H9 (cell line): ENCODE measurements at regions not wholly inside any gene's neighbourhood (a gene's known extent, or its start where the extent isn't known, plus 50 kb on each side); places are given as distances from the start of the nearest gene placed in this dataset.

Experiments used
- DNase-seq: peaks from one replicate; pipeline ENCODE4 v3.0.0-alpha.2; 2017
- H2AFZ ChIP-seq: one replicate; pipeline ENCODE4 v1.6.1; 2013; ENCODE audit warnings: mild to moderate bottlenecking, low read length, control low read depth, moderate library complexity
- H2AK5ac ChIP-seq: 2 replicates; pipeline ENCODE4 v1.6.1; 2013; ENCODE audit warnings: low read length, control low read depth, mixed read lengths; ENCODE audit not compliant: insufficient read length
- H2BK120ac ChIP-seq: one replicate; pipeline ENCODE4 v1.6.1; 2013; ENCODE audit warnings: low read depth, mild to moderate bottlenecking, low read length, control low read depth, inconsistent platforms; ENCODE audit not compliant: poor library complexity, severe bottlenecking
- H2BK12ac ChIP-seq: 2 replicates; pipeline ENCODE4 v1.6.1; 2013; ENCODE audit warnings: low read length, control low read depth, mixed read lengths, low read depth; ENCODE audit not compliant: insufficient read length
- H2BK15ac ChIP-seq: 2 replicates; pipeline ENCODE4 v1.6.1; 2013; ENCODE audit warnings: low read depth, low read length, control low read depth
- H2BK20ac ChIP-seq: one replicate; pipeline ENCODE4 v1.6.1; 2013; ENCODE audit warnings: low read depth, mild to moderate bottlenecking, low read length, control low read depth, inconsistent platforms; ENCODE audit not compliant: poor library complexity, severe bottlenecking
- H2BK5ac ChIP-seq: 2 replicates; pipeline ENCODE4 v1.6.1; 2013; ENCODE audit warnings: low read length, control low read depth, mixed read lengths; ENCODE audit not compliant: insufficient read length
- H3K14ac ChIP-seq: 2 replicates; pipeline ENCODE4 v1.6.1; 2013; ENCODE audit warnings: low read length, control low read depth; ENCODE audit not compliant: insufficient read depth
- H3K18ac ChIP-seq: 2 replicates; pipeline ENCODE4 v1.6.1; 2013; ENCODE audit warnings: low read depth, mild to moderate bottlenecking, mixed read lengths, low read length, control low read depth; ENCODE audit not compliant: insufficient read length
- H3K23ac ChIP-seq: 2 replicates; pipeline ENCODE4 v1.6.1; 2013; ENCODE audit warnings: low read length, control low read depth, mixed read lengths, low read depth; ENCODE audit not compliant: insufficient read length
- H3K23me2 ChIP-seq: 2 replicates; pipeline ENCODE4 v1.6.1; 2013; ENCODE audit warnings: low read depth, mild to moderate bottlenecking, mixed read lengths, low read length, control low read depth; ENCODE audit not compliant: insufficient read length, poor library complexity, severe bottlenecking
- H3K27ac ChIP-seq: 2 replicates; pipeline ENCODE4 v1.5.1; 2013; ENCODE audit warnings: low read length, control low read depth, mixed read lengths, low read depth; ENCODE audit not compliant: insufficient read length
- H3K27me3 ChIP-seq: 2 replicates; pipeline ENCODE4 v1.6.1; 2013; ENCODE audit warnings: low read length, control low read depth, inconsistent platforms; ENCODE audit not compliant: insufficient read depth
- H3K4ac ChIP-seq: 2 replicates; pipeline ENCODE4 v1.6.1; 2013; ENCODE audit warnings: low read depth, mild to moderate bottlenecking, control low read depth, inconsistent platforms, low read length, moderate library complexity
- H3K4me1 ChIP-seq: 2 replicates; pipeline ENCODE4 v1.6.1; 2013; ENCODE audit warnings: low read length, control low read depth, inconsistent platforms; ENCODE audit not compliant: insufficient read depth
- H3K4me2 ChIP-seq: 2 replicates; pipeline ENCODE4 v1.6.1; 2013; ENCODE audit warnings: low read length, control low read depth, mixed read lengths; ENCODE audit not compliant: insufficient read length, insufficient read depth
- H3K56ac ChIP-seq: 2 replicates; pipeline ENCODE4 v1.6.1; 2013; ENCODE audit warnings: low read depth, mild to moderate bottlenecking, mixed read lengths, low read length, control low read depth; ENCODE audit not compliant: insufficient read length
- H3K79me1 ChIP-seq: 2 replicates; pipeline ENCODE4 v1.6.1; 2013; ENCODE audit warnings: low read depth, mild to moderate bottlenecking, moderate library complexity, low read length, control low read depth, inconsistent platforms; ENCODE audit not compliant: insufficient read depth, poor library complexity, severe bottlenecking
- H3K79me2 ChIP-seq: 2 replicates; pipeline ENCODE4 v1.6.1; 2013; ENCODE audit warnings: low read length, control low read depth, inconsistent platforms; ENCODE audit not compliant: insufficient read depth
- H3K9ac ChIP-seq: 2 replicates; pipeline ENCODE4 v1.6.1; 2013; ENCODE audit warnings: low read length, control low read depth, mixed read lengths; ENCODE audit not compliant: insufficient read length; ENCODE audit errors: extremely low read depth
- H3K9me3 ChIP-seq: one replicate; pipeline ENCODE4 v1.6.1; 2013; ENCODE audit warnings: low read depth, low read length, inconsistent platforms; ENCODE audit not compliant: control insufficient read depth
- H3T11ph ChIP-seq: one replicate; pipeline ENCODE4 v1.6.1; 2013; ENCODE audit warnings: mild to moderate bottlenecking, low read length, control low read depth, inconsistent platforms
- H4K20me1 ChIP-seq: one replicate; pipeline ENCODE4 v1.6.1; 2013; ENCODE audit not compliant: control insufficient read depth, insufficient read length, insufficient read depth
- H4K5ac ChIP-seq: 2 replicates; pipeline ENCODE4 v1.6.1; 2013; ENCODE audit warnings: low read depth, mild to moderate bottlenecking, mixed read lengths, low read length, control low read depth; ENCODE audit not compliant: insufficient read length
- H4K8ac ChIP-seq: replicated peaks from 2 replicates; pipeline ENCODE4 v1.6.1; 2013; ENCODE audit warnings: low read length, control low read depth, mixed read lengths, low read depth; ENCODE audit not compliant: insufficient read length
- H4K91ac ChIP-seq: 2 replicates; pipeline ENCODE4 v1.6.1; 2013; ENCODE audit warnings: low read depth, mild to moderate bottlenecking, moderate library complexity, mixed read lengths, low read length, control low read depth; ENCODE audit not compliant: insufficient read length
- H3K27ac Mint-ChIP-seq, 3 experiments: 2 replicates in 2 of 3; 3 replicates in 1 of 3; pipeline ENCODE4 v1.8.0; 2020 to 2021; ENCODE audit warnings: mixed read lengths in 3 of 3, mild to moderate bottlenecking in 1 of 3, moderate library complexity in 1 of 3
- H3K27me3 Mint-ChIP-seq: 2 replicates; pipeline ENCODE4 v1.8.0; 2021; ENCODE audit warnings: low read depth, mild to moderate bottlenecking, moderate library complexity, mixed read lengths
- H3K36me3 Mint-ChIP-seq, 3 experiments: 2 replicates in 2 of 3; 3 replicates in 1 of 3; pipeline ENCODE4 v1.8.0; 2020 to 2021; ENCODE audit warnings: low read depth in 3 of 3, mixed read lengths in 3 of 3; ENCODE audit not compliant: insufficient read depth in 1 of 3
- H3K4me1 Mint-ChIP-seq, 2 experiments: 2 replicates each; pipeline ENCODE4 v1.8.0; 2020; ENCODE audit warnings: mixed read lengths in 2 of 2
- H3K4me3 Mint-ChIP-seq, 2 experiments: 2 replicates in 1 of 2; 3 replicates in 1 of 2; pipeline ENCODE4 v1.8.0; 2020 to 2021; ENCODE audit warnings: mild to moderate bottlenecking in 2 of 2, mixed read lengths in 2 of 2, moderate library complexity in 1 of 2
- H3K9me3 Mint-ChIP-seq, 2 experiments: 2 replicates in 1 of 2; 3 replicates in 1 of 2; pipeline ENCODE4 v1.8.0; 2020; ENCODE audit warnings: mild to moderate bottlenecking in 2 of 2, mixed read lengths in 2 of 2, moderate library complexity in 1 of 2
- TF ChIP-seq, protein P1 (sequence below): fragments of 200-600 bp; sonication (generic); conservative IDR thresholded peaks from 3 replicates; pipeline ENCODE4 v1.8.0; 2021; ENCODE audit warnings: antibody characterized with exemption, mild to moderate bottlenecking

DNA sequence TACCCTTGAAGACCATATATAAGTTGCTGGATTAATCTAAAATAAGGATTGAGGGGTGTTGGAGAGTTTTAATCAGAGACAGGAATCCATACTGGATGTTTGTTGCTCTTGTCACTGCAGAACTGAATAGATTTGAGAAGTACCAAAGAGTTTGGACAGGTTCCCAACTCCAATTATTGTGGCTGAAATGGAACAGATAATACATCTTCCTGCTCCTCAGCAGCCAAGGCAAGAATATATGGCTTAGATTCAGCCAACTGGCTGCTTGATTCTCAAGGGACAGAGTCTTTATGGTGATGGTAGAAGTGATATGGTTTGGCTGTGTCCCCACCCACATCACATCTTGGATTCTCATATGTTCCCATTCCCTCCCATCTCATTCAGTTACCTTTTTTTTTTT, 97.0 kb upstream of the PDHA2 start:
- Mint-ChIP-seq H3K9me3 (peaks cover 19 to 30% of the 10 kb centered on the region in 2 experiments), H3K27me3 (no peaks in the 10 kb centered on the region), H3K4me3 (no peak overlapping the region), H3K27ac (no peak overlapping the region), H3K36me3 (peaks cover 20 to 31% (median 23%) of the 10 kb centered on the region in 3 experiments), H3K4me1 (peaks cover 17 to 23% of the 10 kb centered on the region in 2 experiments)
- H3K79me1 ChIP-seq, result no peaks in the 10 kb centered on the region
- TF ChIP-seq, protein P1, sequence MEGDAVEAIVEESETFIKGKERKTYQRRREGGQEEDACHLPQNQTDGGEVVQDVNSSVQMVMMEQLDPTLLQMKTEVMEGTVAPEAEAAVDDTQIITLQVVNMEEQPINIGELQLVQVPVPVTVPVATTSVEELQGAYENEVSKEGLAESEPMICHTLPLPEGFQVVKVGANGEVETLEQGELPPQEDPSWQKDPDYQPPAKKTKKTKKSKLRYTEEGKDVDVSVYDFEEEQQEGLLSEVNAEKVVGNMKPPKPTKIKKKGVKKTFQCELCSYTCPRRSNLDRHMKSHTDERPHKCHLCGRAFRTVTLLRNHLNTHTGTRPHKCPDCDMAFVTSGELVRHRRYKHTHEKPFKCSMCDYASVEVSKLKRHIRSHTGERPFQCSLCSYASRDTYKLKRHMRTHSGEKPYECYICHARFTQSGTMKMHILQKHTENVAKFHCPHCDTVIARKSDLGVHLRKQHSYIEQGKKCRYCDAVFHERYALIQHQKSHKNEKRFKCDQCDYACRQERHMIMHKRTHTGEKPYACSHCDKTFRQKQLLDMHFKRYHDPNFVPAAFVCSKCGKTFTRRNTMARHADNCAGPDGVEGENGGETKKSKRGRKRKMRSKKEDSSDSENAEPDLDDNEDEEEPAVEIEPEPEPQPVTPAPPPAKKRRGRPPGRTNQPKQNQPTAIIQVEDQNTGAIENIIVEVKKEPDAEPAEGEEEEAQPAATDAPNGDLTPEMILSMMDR, result no peak
- H4K91ac ChIP-seq, result no peak overlapping the region
- H2AFZ ChIP-seq, result no peak overlapping the region
- H2BK120ac ChIP-seq, result no peak overlapping the region
- H3K18ac ChIP-seq, result no peak overlapping the region
- no peak overlapping the region for H2BK15ac ChIP-seq
- no peak overlapping the region for H2BK12ac ChIP-seq
- no peaks in the 10 kb centered on the region for H3K9me3 ChIP-seq
- no peak overlapping the region for H3K4ac ChIP-seq
- no peaks in the 10 kb centered on the region for H3K79me2 ChIP-seq
- no peaks in the 10 kb centered on the region for H4K20me1 ChIP-seq
- no peak overlapping the region for H3K23ac ChIP-seq
- no peaks in the 10 kb centered on the region for H3K27me3 ChIP-seq
- H3K14ac ChIP-seq, result no peak overlapping the region
- H3K56ac ChIP-seq, result no peak overlapping the region
- H2BK20ac ChIP-seq, result no peak overlapping the region
- H2AK5ac ChIP-seq, result no peak overlapping the region
- H3T11ph ChIP-seq, result no peak overlapping the region
- H4K8ac ChIP-seq, result no peak overlapping the region
- no peaks in the 10 kb centered on the region for H3K4me1 ChIP-seq
- no peak for DNase-seq
- H3K27ac ChIP-seq, result no peak overlapping the region
- H4K5ac ChIP-seq, result no peak overlapping the region
- H3K9ac ChIP-seq, result no peak overlapping the region
- H2BK5ac ChIP-seq, result no peak overlapping the region
- no peaks in the 10 kb centered on the region for H3K23me2 ChIP-seq
- H3K4me2 ChIP-seq, result no peak overlapping the region
